HG02852 (cell line): ENCODE measurements at regions not wholly inside any gene's neighbourhood (a gene's known extent, or its start where the extent isn't known, plus 50 kb on each side); places are given as distances from the start of the nearest gene placed in this dataset.
A peak's percentile ranks its signal among the peaks of the same experiment; 100 is the strongest.
"Not testable (repeated sequence)": the region's sequence is repeated elsewhere in the genome, so short reads cannot be mapped to it uniquely, and the experiment has no call there.

Source experiments
- ATAC-seq: cut with Tn5 transposase; IDR thresholded peaks from one replicate; pipeline ENCODE4 v1.9.1; 2021; ENCODE audit warnings: mild to moderate bottlenecking, moderate library complexity; ENCODE audit not compliant: unreplicated experiment

GRCh38 chr3:137820366-137820765 is 56.3 kb downstream of the SOX14 start:
- ATAC-seq: no peak

GRCh38 chr3:137835096-137835495 is 71.0 kb downstream of the SOX14 start:
- ATAC-seq: no peak

- no peak for ATAC-seq
Observed at GRCh38 chr3:137845194-137845593, 81.1 kb downstream of the SOX14 start.

- ATAC-seq: no peak
Observed at GRCh38 chr3:137845666-137846065, 81.6 kb downstream of the SOX14 start.

GRCh38 chr3:137852391-137852830 is 88.3 kb downstream of the SOX14 start:
- ATAC-seq: no peak

- ATAC-seq: no peak
Observed at GRCh38 chr3:137854533-137855261, 90.6 kb downstream of the SOX14 start.

GRCh38 chr3:137866001-137866400 is 101.9 kb downstream of the SOX14 start:
- no peak for ATAC-seq

- ATAC-seq: no peak
Observed at GRCh38 chr3:137866933-137867332, 102.8 kb downstream of the SOX14 start.

GRCh38 chr3:137867611-137868010 is 103.5 kb downstream of the SOX14 start:
- ATAC-seq: no peak

GRCh38 chr3:137869022-137869421 is 104.9 kb downstream of the SOX14 start:
- ATAC-seq: no peak

- ATAC-seq: not testable (repeated sequence)
Observed at GRCh38 chr3:137872589-137872988, 108.5 kb downstream of the SOX14 start.

GRCh38 chr3:137896842-137897241 is 113.1 kb upstream of the CLDN18 start:
- not testable (repeated sequence) for ATAC-seq

GRCh38 chr3:137906985-137907649 is 102.8 kb upstream of the CLDN18 start:
- no peak for ATAC-seq

- no peak for ATAC-seq
Observed at GRCh38 chr3:137924628-137925027, 85.3 kb upstream of the CLDN18 start.

- ATAC-seq: no peak
Observed at GRCh38 chr3:137925080-137925479, 84.9 kb upstream of the CLDN18 start.

GRCh38 chr3:137926991-137927390 is 83.0 kb upstream of the CLDN18 start:
- no peak for ATAC-seq

- ATAC-seq: no peak
Observed at GRCh38 chr3:137930976-137931375, 79.0 kb upstream of the CLDN18 start.

GRCh38 chr3:137938876-137939275 is 71.1 kb upstream of the CLDN18 start:
- ATAC-seq: no peak

- ATAC-seq: no peak
Observed at GRCh38 chr3:137944593-137944992, 65.4 kb upstream of the CLDN18 start.

GRCh38 chr3:137946356-137946973 is 63.5 kb upstream of the CLDN18 start:
- peak; percentile 54 for ATAC-seq

- no peak for ATAC-seq
Observed at GRCh38 chr3:137947117-137947516, 62.8 kb upstream of the CLDN18 start.
